Testis (tissue), 2 donors: ENCODE measurements at regions not wholly inside any gene's neighbourhood (a gene's known extent, or its start where the extent isn't known, plus 50 kb on each side); places are given as distances from the start of the nearest gene placed in this dataset.

Experiments used
- DNase-seq: peaks from one replicate; pipeline ENCODE4 v3.0.0-alpha.2; 2019
- H3K27ac ChIP-seq, 2 donors: fragments of 200-600 bp; sonication (generic); one replicate each; pipeline ENCODE4 v1.5.1; 2019
- H3K27me3 ChIP-seq: fragments of 200-600 bp; sonication (generic); one replicate; pipeline ENCODE4 v1.5.1; 2019
- H3K36me3 ChIP-seq: fragments of 200-600 bp; sonication (generic); one replicate; pipeline ENCODE4 v1.5.1; 2017; ENCODE audit warnings: low read depth; ENCODE audit errors: missing control alignments
- H3K4me1 ChIP-seq: fragments of 200-600 bp; sonication (generic); one replicate; pipeline ENCODE4 v1.5.1; 2019
- H3K4me3 ChIP-seq, 2 donors: fragments of 200-600 bp; sonication (generic); one replicate each; pipeline ENCODE4 v1.5.1; 2017 to 2019
- H3K9me3 ChIP-seq: fragments of 200-600 bp; sonication (generic); one replicate; pipeline ENCODE4 v1.5.1; 2017
- POLR2A ChIP-seq: fragments of 450-650 bp; IDR thresholded peaks from one replicate; pipeline ENCODE4 v1.6.1; 2017; ENCODE audit warnings: antibody characterized with exemption, mild to moderate bottlenecking, moderate library complexity
- WGBS, 2 donors: methylation state at CpG; one replicate each; pipeline ENCODE4 v1.1.5; 2018; 5-methylcytosine and 5-hydroxymethylcytosine counted together
- intact Hi-C: fragments of 100-400 bp; cut with DNase I; formaldehyde crosslinking; loops from one replicate; pipeline ENCODE4 v1.15.1; 2023; ENCODE audit warnings: low total_unique reads
- TF ChIP-seq, protein P1 (sequence below), 3 experiments: fragments of 450-650 bp in 2 of 3; fragments of 200-600 bp in 1 of 3; sonication (generic) in 1 of 3; IDR thresholded peaks; one replicate each; pipeline ENCODE4 v1.5.1; 2016 to 2019; ENCODE audit warnings: antibody characterized with exemption in 3 of 3, mild to moderate bottlenecking in 2 of 3, moderate library complexity in 1 of 3

DNA sequence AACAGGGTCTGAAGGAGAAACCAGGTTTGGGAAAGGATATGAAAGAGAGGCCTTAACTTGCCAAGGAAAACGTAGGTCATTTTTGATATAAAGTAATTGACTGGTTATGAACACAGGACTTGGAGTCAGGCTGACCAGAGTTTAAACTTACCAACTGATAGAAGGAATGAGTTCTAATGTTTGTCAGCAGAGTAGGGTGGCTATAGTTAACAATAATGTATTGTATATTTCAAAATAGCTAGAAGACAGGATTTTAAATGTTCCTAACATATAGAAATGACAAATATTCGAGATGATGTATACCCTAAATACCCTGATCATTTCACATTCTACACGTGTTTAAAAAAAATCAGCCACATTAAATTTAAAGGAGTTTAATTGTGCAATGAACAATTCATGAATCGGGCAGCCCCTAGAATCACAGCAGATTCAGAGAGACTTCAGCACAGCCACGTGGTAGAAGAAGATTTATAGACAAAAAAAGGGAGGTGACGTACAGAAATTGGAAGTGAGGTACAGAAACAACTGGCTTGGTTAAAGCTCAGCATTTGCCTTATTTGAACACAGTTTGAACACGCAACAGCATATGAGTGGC lies 52.5 kb upstream of the PLEKHG7 start:
- H3K36me3 ChIP-seq, result no peaks in the 10 kb centered on the region
- H3K27me3 ChIP-seq, result no peaks in the 10 kb centered on the region
- no peak for DNase-seq
- no peaks in the 10 kb centered on the region for H3K4me1 ChIP-seq
- WGBS, 2 donors, result 68 to 80% methylated on average over 7 of the region's 7 CpGs
- intact Hi-C loops, result no loop called here
- TF ChIP-seq POLR2A, result no peak
- TF ChIP-seq, protein P1, sequence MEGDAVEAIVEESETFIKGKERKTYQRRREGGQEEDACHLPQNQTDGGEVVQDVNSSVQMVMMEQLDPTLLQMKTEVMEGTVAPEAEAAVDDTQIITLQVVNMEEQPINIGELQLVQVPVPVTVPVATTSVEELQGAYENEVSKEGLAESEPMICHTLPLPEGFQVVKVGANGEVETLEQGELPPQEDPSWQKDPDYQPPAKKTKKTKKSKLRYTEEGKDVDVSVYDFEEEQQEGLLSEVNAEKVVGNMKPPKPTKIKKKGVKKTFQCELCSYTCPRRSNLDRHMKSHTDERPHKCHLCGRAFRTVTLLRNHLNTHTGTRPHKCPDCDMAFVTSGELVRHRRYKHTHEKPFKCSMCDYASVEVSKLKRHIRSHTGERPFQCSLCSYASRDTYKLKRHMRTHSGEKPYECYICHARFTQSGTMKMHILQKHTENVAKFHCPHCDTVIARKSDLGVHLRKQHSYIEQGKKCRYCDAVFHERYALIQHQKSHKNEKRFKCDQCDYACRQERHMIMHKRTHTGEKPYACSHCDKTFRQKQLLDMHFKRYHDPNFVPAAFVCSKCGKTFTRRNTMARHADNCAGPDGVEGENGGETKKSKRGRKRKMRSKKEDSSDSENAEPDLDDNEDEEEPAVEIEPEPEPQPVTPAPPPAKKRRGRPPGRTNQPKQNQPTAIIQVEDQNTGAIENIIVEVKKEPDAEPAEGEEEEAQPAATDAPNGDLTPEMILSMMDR (IDR thresholded peaks at IDR 0.05), result no peak
- no peaks in the 10 kb centered on the region for H3K9me3 ChIP-seq
- no peak overlapping the region for H3K27ac ChIP-seq
- no peak overlapping the region for H3K4me3 ChIP-seq

- WGBS, 2 donors, result 59 to 62% methylated on average over 11 of the region's 11 CpGs
Observed at GRCh38 chr12:92649511-92650227, 53.1 kb upstream of the PLEKHG7 start.

DNA sequence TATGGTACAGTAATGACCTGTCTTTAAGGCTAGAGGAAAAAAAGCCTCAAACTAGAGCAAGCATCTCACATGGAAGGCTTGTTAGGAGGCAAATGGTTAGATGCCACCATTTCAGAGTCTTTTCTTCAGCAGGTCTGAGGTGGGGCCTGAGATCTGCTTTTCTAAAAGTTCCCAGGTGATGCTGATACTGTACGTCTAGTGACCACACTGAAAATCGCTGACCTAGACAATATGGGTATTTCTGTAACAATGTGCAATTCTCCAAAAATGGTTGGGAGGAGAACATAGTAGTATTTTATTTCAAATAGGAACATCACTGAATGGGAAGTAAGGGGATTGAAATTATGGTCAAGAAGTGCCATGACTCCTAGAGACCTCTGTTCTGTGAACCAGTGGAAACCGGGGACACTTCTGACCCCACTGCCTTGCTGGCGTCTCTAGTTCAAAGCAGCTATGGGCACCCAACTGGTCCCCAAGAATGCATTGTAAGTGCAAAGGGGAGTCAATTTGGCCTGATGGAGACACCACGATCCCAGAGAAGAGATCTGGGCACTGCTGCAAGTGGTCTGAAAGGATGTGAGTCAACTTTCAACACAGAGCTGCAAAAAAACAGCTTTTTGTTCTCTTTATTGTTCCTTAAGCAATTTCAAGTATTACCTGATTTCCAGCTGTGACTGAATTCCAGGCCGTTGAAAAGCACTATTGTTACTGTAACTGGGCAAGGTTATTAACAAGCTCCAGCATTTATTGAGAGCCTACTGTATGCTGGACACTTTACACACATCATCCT lies 54.4 kb upstream of the PLEKHG7 start:
- no peak for DNase-seq
- no peaks in the 10 kb centered on the region for H3K36me3 ChIP-seq
- H3K27ac ChIP-seq, result no peak overlapping the region
- no peaks in the 10 kb centered on the region for H3K9me3 ChIP-seq
- TF ChIP-seq POLR2A, result no peak
- TF ChIP-seq, protein P1 (IDR thresholded peaks at IDR 0.05), result no peak
- intact Hi-C loops, result no loop called here
- 77 to 83% methylated on average over 6 of the region's 6 CpGs for WGBS, 2 donors
- no peaks in the 10 kb centered on the region for H3K27me3 ChIP-seq
- H3K4me1 ChIP-seq, result no peaks in the 10 kb centered on the region
- H3K4me3 ChIP-seq, result no peak overlapping the region

More at GRCh38 chr12:92649511-92650227, 53.1 kb upstream of the PLEKHG7 start:
- no peaks in the 10 kb centered on the region for H3K4me1 ChIP-seq
- H3K27ac ChIP-seq, result no peak overlapping the region
- H3K9me3 ChIP-seq, result no peaks in the 10 kb centered on the region
- no peak for TF ChIP-seq POLR2A
- TF ChIP-seq, protein P1 (IDR thresholded peaks at IDR 0.05), result peak; percentile 54 to 58 (median 57)
- no peaks in the 10 kb centered on the region for H3K27me3 ChIP-seq
- H3K36me3 ChIP-seq, result no peaks in the 10 kb centered on the region
- peak; percentile 70 for DNase-seq
- H3K4me3 ChIP-seq, result no peak overlapping the region
- intact Hi-C loops, result no loop called here

DNA sequence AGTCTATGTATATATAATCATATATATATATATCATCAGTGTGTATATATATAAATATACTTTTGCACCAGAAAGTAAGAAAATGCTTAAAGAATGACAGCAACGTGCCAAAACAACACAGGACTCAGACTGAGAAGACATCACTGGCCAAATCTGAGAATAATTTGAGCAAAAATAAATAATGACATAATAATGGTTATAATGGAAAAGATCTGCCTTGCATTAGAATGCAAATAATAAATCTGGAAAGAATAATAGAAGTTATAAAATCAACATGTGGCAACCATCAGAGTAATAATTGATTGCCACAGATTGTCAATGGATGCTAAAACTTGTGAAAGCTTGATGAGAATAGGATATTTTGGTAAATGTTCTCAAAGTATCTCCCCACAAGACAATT lies 61.5 kb upstream of the PLEKHG7 start:
- intact Hi-C loops, result no loop called here
- DNase-seq, result no peak
- H3K9me3 ChIP-seq, result no peaks in the 10 kb centered on the region
- no peak overlapping the region for H3K27ac ChIP-seq
- no peak overlapping the region for H3K4me3 ChIP-seq
- no peaks in the 10 kb centered on the region for H3K4me1 ChIP-seq
- H3K27me3 ChIP-seq, result no peaks in the 10 kb centered on the region
- no peaks in the 10 kb centered on the region for H3K36me3 ChIP-seq
- TF ChIP-seq, protein P1 (IDR thresholded peaks at IDR 0.05), result no peak
- TF ChIP-seq POLR2A, result no peak
- 0% methylated on average over 1 of the region's 1 CpG for WGBS, 2 donors
